Esophagus muscularis mucosa (tissue), 3 donors: ENCODE measurements at regions not wholly inside any gene's neighbourhood (a gene's known extent, or its start where the extent isn't known, plus 50 kb on each side); places are given as distances from the start of the nearest gene placed in this dataset.

Experiments
- EP300 ChIP-seq: sonication (generic); formaldehyde crosslinking; IDR thresholded peaks from one replicate; pipeline ENCODE4 v1.6.1; 2017; ENCODE audit warnings: antibody characterized with exemption
- TF ChIP-seq, protein P1 (sequence below), 3 experiments: fragments of 200-600 bp in 2 of 3; fragments of 450-650 bp in 1 of 3; sonication (generic) in 2 of 3; IDR thresholded peaks; one replicate each; pipeline ENCODE4 v1.5.1; 2017 to 2019; ENCODE audit warnings: antibody characterized with exemption in 3 of 3, mild to moderate bottlenecking in 2 of 3, moderate library complexity in 1 of 3

DNA sequence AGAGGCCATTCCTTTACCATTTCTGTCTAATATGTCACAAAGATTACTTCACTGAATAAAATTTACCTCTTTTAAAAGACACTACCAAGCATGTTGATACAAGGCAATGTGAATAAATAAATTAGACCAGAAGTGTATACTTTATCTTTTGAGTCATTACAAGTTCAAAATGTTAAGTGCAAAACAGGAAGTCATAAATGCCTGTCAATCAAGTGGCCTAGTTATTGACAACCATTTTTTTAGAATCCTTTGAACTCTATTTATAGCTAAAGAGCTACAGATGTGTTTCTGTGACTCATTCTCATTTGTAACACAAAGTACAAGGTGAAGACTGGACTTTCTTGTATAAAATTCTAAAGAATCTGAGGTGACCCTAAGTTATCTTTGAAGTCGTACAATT is 602.7 kb upstream of the SEMA6A start:
- TF ChIP-seq, protein P1, sequence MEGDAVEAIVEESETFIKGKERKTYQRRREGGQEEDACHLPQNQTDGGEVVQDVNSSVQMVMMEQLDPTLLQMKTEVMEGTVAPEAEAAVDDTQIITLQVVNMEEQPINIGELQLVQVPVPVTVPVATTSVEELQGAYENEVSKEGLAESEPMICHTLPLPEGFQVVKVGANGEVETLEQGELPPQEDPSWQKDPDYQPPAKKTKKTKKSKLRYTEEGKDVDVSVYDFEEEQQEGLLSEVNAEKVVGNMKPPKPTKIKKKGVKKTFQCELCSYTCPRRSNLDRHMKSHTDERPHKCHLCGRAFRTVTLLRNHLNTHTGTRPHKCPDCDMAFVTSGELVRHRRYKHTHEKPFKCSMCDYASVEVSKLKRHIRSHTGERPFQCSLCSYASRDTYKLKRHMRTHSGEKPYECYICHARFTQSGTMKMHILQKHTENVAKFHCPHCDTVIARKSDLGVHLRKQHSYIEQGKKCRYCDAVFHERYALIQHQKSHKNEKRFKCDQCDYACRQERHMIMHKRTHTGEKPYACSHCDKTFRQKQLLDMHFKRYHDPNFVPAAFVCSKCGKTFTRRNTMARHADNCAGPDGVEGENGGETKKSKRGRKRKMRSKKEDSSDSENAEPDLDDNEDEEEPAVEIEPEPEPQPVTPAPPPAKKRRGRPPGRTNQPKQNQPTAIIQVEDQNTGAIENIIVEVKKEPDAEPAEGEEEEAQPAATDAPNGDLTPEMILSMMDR (IDR thresholded peaks at IDR 0.05): no peak
- no peak for TF ChIP-seq EP300
